D721Med (cell line): ENCODE measurements at regions not wholly inside any gene's neighbourhood (a gene's known extent, or its start where the extent isn't known, plus 50 kb on each side); places are given as distances from the start of the nearest gene placed in this dataset.
"Not testable (repeated sequence)": the region's sequence is repeated elsewhere in the genome, so short reads cannot be mapped to it uniquely, and the experiment has no call there.

Experiments used
- DNase-seq: peaks from one replicate; pipeline ENCODE4 v3.0.0; 2011; ENCODE audit warnings: low spot score; ENCODE audit not compliant: insufficient read length
- FAIRE-seq: peaks from 2 replicates; lab custom pipeline; 2011; peaks lifted over from hg19 to GRCh38; lab: Jason Lieb, UNC
- CTCF ChIP-seq: IDR thresholded peaks from 2 replicates; pipeline ENCODE4 v1.5.1; 2012; ENCODE audit warnings: mild to moderate bottlenecking, control low read depth; ENCODE audit not compliant: insufficient read depth; ENCODE audit errors: missing control alignments

- DNase-seq (no peak), FAIRE-seq (no peak)
- TF ChIP-seq CTCF = no peak
These were observed 595.8 kb upstream of the BCHE start for GRCh38 chr3:166433060-166433459.

- TF ChIP-seq CTCF = no peak
- FAIRE-seq (no peak), DNase-seq (no peak)
These were observed 588.8 kb upstream of the BCHE start for GRCh38 chr3:166425900-166426611.

GRCh38 chr3:166425021-166425420 is 587.8 kb upstream of the BCHE start:
- DNase-seq (no peak), FAIRE-seq (no peak)
- TF ChIP-seq CTCF = no peak

- DNase-seq, FAIRE-seq: not testable (repeated sequence)
These were observed 586.7 kb upstream of the BCHE start for GRCh38 chr3:166423824-166424513.

- TF ChIP-seq CTCF = no peak
- no peak for DNase-seq
- FAIRE-seq = no peak
These were observed 585.3 kb upstream of the BCHE start for GRCh38 chr3:166422556-166422955.

GRCh38 chr3:166420071-166420470 is 582.8 kb upstream of the BCHE start:
- DNase-seq (no peak), FAIRE-seq (no peak)
- TF ChIP-seq CTCF = no peak

GRCh38 chr3:166405896-166406295 is 568.7 kb upstream of the BCHE start:
- FAIRE-seq (no peak), DNase-seq (no peak)
- no peak for TF ChIP-seq CTCF
